ENCODE measurements at regions not wholly inside any gene's neighbourhood (a gene's known extent, or its start where the extent isn't known, plus 50 kb on each side); places are given as distances from the start of the nearest gene placed in this dataset.

- DNase-seq (ENCODE audit: low spot score): no peak
- CTCF ChIA-PET: no interaction called here
- H3K27ac ChIP-seq: no peak overlapping the region
- no peak for TF ChIP-seq CTCF (conservative IDR thresholded peaks at IDR 0.05; ENCODE audit: low read depth)
- POLR2A ChIA-PET (ENCODE audit: low non-redundant PET): no interaction called here
Measured at GRCh38 chr2:21420553-21421335, 297.0 kb downstream of the TDRD15 start.

- POLR2A ChIA-PET (ENCODE audit: low non-redundant PET): no interaction called here
- TF ChIP-seq CTCF (conservative IDR thresholded peaks at IDR 0.05; ENCODE audit: low read depth): no peak
- DNase-seq (ENCODE audit: low spot score): no peak
Measured at GRCh38 chr2:21422050-21422449, 298.3 kb downstream of the TDRD15 start.

GRCh38 chr2:21422724-21423522, 299.2 kb downstream of the TDRD15 start:
- no peak for TF ChIP-seq CTCF (conservative IDR thresholded peaks at IDR 0.05; ENCODE audit: low read depth)
- DNase-seq (ENCODE audit: low spot score): no peak
- POLR2A ChIA-PET (ENCODE audit: low non-redundant PET): no interaction called here
- CTCF ChIA-PET: interaction anchor here (0.6 kb wide), 1 partner anchor 199 kb away, joined by 3 read pairs; no protein-coding TSS in a partner anchor
- H3K27ac ChIP-seq: no peak overlapping the region

More at GRCh38 chr2:21422050-21422449, 298.3 kb downstream of the TDRD15 start:
- CTCF ChIA-PET: interaction anchor here (0.5 kb wide), 1 partner anchor 221 kb away, joined by 3 read pairs; no protein-coding TSS in a partner anchor
- H3K27ac ChIP-seq: no peak overlapping the region

GRCh38 chr2:21423854-21424253, 300.1 kb downstream of the TDRD15 start:
- DNase-seq (ENCODE audit: low spot score): no peak
- TF ChIP-seq CTCF (conservative IDR thresholded peaks at IDR 0.05; ENCODE audit: low read depth): no peak
- POLR2A ChIA-PET (ENCODE audit: low non-redundant PET): no interaction called here
- CTCF ChIA-PET: no interaction called here
- H3K27ac ChIP-seq: no peak overlapping the region

- ChIA-PET CTCF (no interaction called here), POLR2A (ENCODE audit: low non-redundant PET) (no interaction called here)
- no peak overlapping the region for H3K27ac ChIP-seq
- no peak for DNase-seq (ENCODE audit: low spot score)
- no peak for TF ChIP-seq CTCF (conservative IDR thresholded peaks at IDR 0.05; ENCODE audit: low read depth)
Measured at GRCh38 chr2:21424375-21424774, 300.6 kb downstream of the TDRD15 start.

- ChIA-PET POLR2A (ENCODE audit: low non-redundant PET) (no interaction called here), CTCF (no interaction called here)
- TF ChIP-seq CTCF (conservative IDR thresholded peaks at IDR 0.05; ENCODE audit: low read depth): no peak
- DNase-seq (ENCODE audit: low spot score): no peak
- H3K27ac ChIP-seq: no peak overlapping the region
Measured at GRCh38 chr2:21427606-21428005, 303.8 kb downstream of the TDRD15 start.
